ENCODE measurements at regions not wholly inside any gene's neighbourhood (a gene's known extent, or its start where the extent isn't known, plus 50 kb on each side); places are given as distances from the start of the nearest gene placed in this dataset.

- no peak overlapping the region for H3K4me3 ChIP-seq (ENCODE audit: low read length)
- no peaks in the 10 kb centered on the region for H3K9me3 ChIP-seq (replicated peaks; ENCODE audit: insufficient read depth, low read length)
- no peak overlapping the region for H3K27ac ChIP-seq (ENCODE audit: low read length)
- no peaks in the 10 kb centered on the region; the same call in 1 of the 2 replicates for H3K4me1 ChIP-seq (ENCODE audit: low read length)
- no peak overlapping the region for H3K9ac ChIP-seq (ENCODE audit: low read length)
- H3K36me3 ChIP-seq (replicated peaks; ENCODE audit: insufficient read depth, low read length) = no peaks in the 10 kb centered on the region
- H3K9me2 ChIP-seq (replicated peaks; ENCODE audit: insufficient read depth, low read length) = no peaks in the 10 kb centered on the region
- H3K27me3 ChIP-seq (replicated peaks; ENCODE audit: insufficient read depth, low read length) = no peaks in the 10 kb centered on the region
- no peak overlapping the region for H2AFZ ChIP-seq (ENCODE audit: low read length)
- no peaks in the 10 kb centered on the region for H3F3A ChIP-seq (ENCODE audit: insufficient read depth, low read length)
- TF ChIP-seq EZH2 (optimal IDR thresholded peaks at IDR 0.05; ENCODE audit: low read depth, low read length) (no peak), EZH2phosphoT487 (IDR thresholded peaks at IDR 0.05; ENCODE audit: low read length) (no peak)
- TF ChIP-seq, protein P1, sequence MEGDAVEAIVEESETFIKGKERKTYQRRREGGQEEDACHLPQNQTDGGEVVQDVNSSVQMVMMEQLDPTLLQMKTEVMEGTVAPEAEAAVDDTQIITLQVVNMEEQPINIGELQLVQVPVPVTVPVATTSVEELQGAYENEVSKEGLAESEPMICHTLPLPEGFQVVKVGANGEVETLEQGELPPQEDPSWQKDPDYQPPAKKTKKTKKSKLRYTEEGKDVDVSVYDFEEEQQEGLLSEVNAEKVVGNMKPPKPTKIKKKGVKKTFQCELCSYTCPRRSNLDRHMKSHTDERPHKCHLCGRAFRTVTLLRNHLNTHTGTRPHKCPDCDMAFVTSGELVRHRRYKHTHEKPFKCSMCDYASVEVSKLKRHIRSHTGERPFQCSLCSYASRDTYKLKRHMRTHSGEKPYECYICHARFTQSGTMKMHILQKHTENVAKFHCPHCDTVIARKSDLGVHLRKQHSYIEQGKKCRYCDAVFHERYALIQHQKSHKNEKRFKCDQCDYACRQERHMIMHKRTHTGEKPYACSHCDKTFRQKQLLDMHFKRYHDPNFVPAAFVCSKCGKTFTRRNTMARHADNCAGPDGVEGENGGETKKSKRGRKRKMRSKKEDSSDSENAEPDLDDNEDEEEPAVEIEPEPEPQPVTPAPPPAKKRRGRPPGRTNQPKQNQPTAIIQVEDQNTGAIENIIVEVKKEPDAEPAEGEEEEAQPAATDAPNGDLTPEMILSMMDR (IDR thresholded peaks at IDR 0.05; ENCODE audit: low read length) = no peak
- no peak overlapping the region for H3K4me2 ChIP-seq (ENCODE audit: low read depth, low read length)
- no peaks in the 10 kb centered on the region for H4K20me1 ChIP-seq (ENCODE audit: insufficient read depth, low read length)
- H3K79me2 ChIP-seq (ENCODE audit: low read length) = no peaks in the 10 kb centered on the region
- no peak for DNase-seq
Observed at GRCh38 chr5:16994565-16994964, 58.5 kb upstream of the MYO10 start.

GRCh38 chr5:16995372-16995771, 59.3 kb upstream of the MYO10 start:
- H3K9ac ChIP-seq (ENCODE audit: low read length) = no peak overlapping the region
- H3K27ac ChIP-seq (ENCODE audit: low read length) = no peak overlapping the region
- H2AFZ ChIP-seq (ENCODE audit: low read length) = no peak overlapping the region
- H3K27me3 ChIP-seq (replicated peaks; ENCODE audit: insufficient read depth, low read length) = no peaks in the 10 kb centered on the region
- DNase-seq = no peak
- no peaks in the 10 kb centered on the region; the same call in 1 of the 2 replicates for H3K4me1 ChIP-seq (ENCODE audit: low read length)
- no peaks in the 10 kb centered on the region for H3K36me3 ChIP-seq (replicated peaks; ENCODE audit: insufficient read depth, low read length)
- no peak overlapping the region for H3K4me3 ChIP-seq (ENCODE audit: low read length)
- H4K20me1 ChIP-seq (ENCODE audit: insufficient read depth, low read length) = no peaks in the 10 kb centered on the region
- no peaks in the 10 kb centered on the region for H3K79me2 ChIP-seq (ENCODE audit: low read length)
- H3K9me2 ChIP-seq (replicated peaks; ENCODE audit: insufficient read depth, low read length) = no peaks in the 10 kb centered on the region
- H3K9me3 ChIP-seq (replicated peaks; ENCODE audit: insufficient read depth, low read length) = no peaks in the 10 kb centered on the region
- no peak overlapping the region for H3K4me2 ChIP-seq (ENCODE audit: low read depth, low read length)
- TF ChIP-seq EZH2 (optimal IDR thresholded peaks at IDR 0.05; ENCODE audit: low read depth, low read length) = no peak
- TF ChIP-seq, protein P1 (IDR thresholded peaks at IDR 0.05; ENCODE audit: low read length) = no peak
- no peak for TF ChIP-seq EZH2phosphoT487 (IDR thresholded peaks at IDR 0.05; ENCODE audit: low read length)
- no peaks in the 10 kb centered on the region for H3F3A ChIP-seq (ENCODE audit: insufficient read depth, low read length)

- no peaks in the 10 kb centered on the region for H4K20me1 ChIP-seq (ENCODE audit: insufficient read depth, low read length)
- no peaks in the 10 kb centered on the region for H3K79me2 ChIP-seq (ENCODE audit: low read length)
- H2AFZ ChIP-seq (ENCODE audit: low read length) = no peak overlapping the region
- no peaks in the 10 kb centered on the region for H3F3A ChIP-seq (ENCODE audit: insufficient read depth, low read length)
- DNase-seq = no peak
- TF ChIP-seq EZH2 (optimal IDR thresholded peaks at IDR 0.05; ENCODE audit: low read depth, low read length) (no peak), EZH2phosphoT487 (IDR thresholded peaks at IDR 0.05; ENCODE audit: low read length) (no peak)
- TF ChIP-seq, protein P1 (IDR thresholded peaks at IDR 0.05; ENCODE audit: low read length) = no peak
- H3K36me3 ChIP-seq (replicated peaks; ENCODE audit: insufficient read depth, low read length) = no peaks in the 10 kb centered on the region
- H3K4me1 ChIP-seq (ENCODE audit: low read length) = no peaks in the 10 kb centered on the region
- no peak overlapping the region for H3K4me2 ChIP-seq (ENCODE audit: low read depth, low read length)
- no peak overlapping the region for H3K4me3 ChIP-seq (ENCODE audit: low read length)
- no peaks in the 10 kb centered on the region for H3K9me2 ChIP-seq (replicated peaks; ENCODE audit: insufficient read depth, low read length)
- no peak overlapping the region for H3K27ac ChIP-seq (ENCODE audit: low read length)
- no peaks in the 10 kb centered on the region for H3K9me3 ChIP-seq (replicated peaks; ENCODE audit: insufficient read depth, low read length)
- H3K9ac ChIP-seq (ENCODE audit: low read length) = no peak overlapping the region
- H3K27me3 ChIP-seq (replicated peaks; ENCODE audit: insufficient read depth, low read length) = no peaks in the 10 kb centered on the region
Observed at GRCh38 chr5:17000291-17000939, 64.3 kb upstream of the MYO10 start.
